ENCODE measurements at regions not wholly inside any gene's neighbourhood (a gene's known extent, or its start where the extent isn't known, plus 50 kb on each side); places are given as distances from the start of the nearest gene placed in this dataset.

DNA sequence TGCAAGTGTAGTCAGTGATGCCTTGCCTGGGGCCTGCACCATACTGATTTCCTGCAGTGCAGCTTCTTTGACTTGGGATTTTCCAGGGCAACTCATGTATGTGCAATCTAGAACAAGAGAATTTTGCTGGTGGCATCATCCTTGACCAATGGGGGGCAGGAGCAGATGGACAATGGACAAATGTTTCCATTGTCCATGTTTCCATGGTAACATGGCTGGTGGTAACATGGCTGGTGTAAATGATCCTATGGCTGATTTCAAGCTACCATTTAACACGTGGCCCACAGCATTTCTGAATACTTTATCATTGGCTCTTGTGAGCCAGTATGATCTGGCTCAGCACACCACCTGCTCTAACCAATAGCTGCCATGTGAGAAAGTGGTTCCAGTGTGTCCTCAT, 130.1 kb upstream of the OSMR start:
- no peak for TF ChIP-seq SOX5 (CRISPR knock-in tag; IDR thresholded peaks at IDR 0.05; ENCODE audit: borderline replicate concordance)
- TF ChIP-seq CTCF (CRISPR knock-in tag; IDR thresholded peaks at IDR 0.05): no peak
- TF ChIP-seq NFRKB (IDR thresholded peaks at IDR 0.05): no peak
- TF ChIP-seq, protein P1, sequence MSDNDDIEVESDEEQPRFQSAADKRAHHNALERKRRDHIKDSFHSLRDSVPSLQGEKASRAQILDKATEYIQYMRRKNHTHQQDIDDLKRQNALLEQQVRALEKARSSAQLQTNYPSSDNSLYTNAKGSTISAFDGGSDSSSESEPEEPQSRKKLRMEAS (IDR thresholded peaks at IDR 0.05): no peak
- no peak for TF ChIP-seq EZH2 (conservative IDR thresholded peaks at IDR 0.05; ENCODE audit: low read depth, low read length)
- no peak for TF ChIP-seq SIN3A (IDR thresholded peaks at IDR 0.05; ENCODE audit: borderline replicate concordance, low read depth, low read length)
